Neural progenitor cell (in vitro differentiated cells): ENCODE measurements at regions not wholly inside any gene's neighbourhood (a gene's known extent, or its start where the extent isn't known, plus 50 kb on each side); places are given as distances from the start of the nearest gene placed in this dataset.

Experiments used
- DNase-seq: peaks from one replicate; pipeline ENCODE4 v3.0.0-alpha.2; 2016; ENCODE audit warnings: low spot score
- H2AFZ ChIP-seq: fragments of 200-600 bp; sonication (generic); replicated peaks from 2 replicates; pipeline ENCODE4 v1.6.1; 2016; ENCODE audit warnings: antibody characterized with exemption
- H3F3A ChIP-seq: fragments of 200-600 bp; sonication (generic); 2 replicates; pipeline ENCODE4 v1.6.1; 2016; ENCODE audit warnings: antibody characterized with exemption, low read depth
- H3K27ac ChIP-seq: fragments of 200-600 bp; sonication (generic); 2 replicates; pipeline ENCODE4 v1.5.1; 2016; ENCODE audit warnings: mild to moderate bottlenecking
- H3K27me3 ChIP-seq: fragments of 200-600 bp; sonication (generic); 2 replicates; pipeline ENCODE4 v1.6.1; 2016; ENCODE audit warnings: mild to moderate bottlenecking, moderate library complexity
- H3K36me3 ChIP-seq: fragments of 200-600 bp; sonication (generic); 2 replicates; pipeline ENCODE4 v1.5.1; 2016
- H3K4me1 ChIP-seq: fragments of 200-600 bp; sonication (generic); 2 replicates; pipeline ENCODE4 v1.6.1; 2016; ENCODE audit warnings: mixed run types
- H3K4me2 ChIP-seq: fragments of 200-600 bp; sonication (generic); 2 replicates; pipeline ENCODE4 v1.6.1; 2016
- H3K4me3 ChIP-seq: fragments of 200-600 bp; sonication (generic); 2 replicates; pipeline ENCODE4 v1.5.1; 2016
- H3K79me2 ChIP-seq: fragments of 200-600 bp; sonication (generic); 2 replicates; pipeline ENCODE4 v1.6.1; 2016; ENCODE audit warnings: low read depth
- H3K9ac ChIP-seq: fragments of 200-600 bp; sonication (generic); 2 replicates; pipeline ENCODE4 v1.6.1; 2016
- H3K9me3 ChIP-seq: fragments of 200-600 bp; sonication (generic); 2 replicates; pipeline ENCODE4 v1.5.1; 2016; ENCODE audit warnings: low read depth
- H4K20me1 ChIP-seq: fragments of 200-600 bp; sonication (generic); 2 replicates; pipeline ENCODE4 v1.6.1; 2016; ENCODE audit warnings: low read depth
- H3K27ac Mint-ChIP-seq: 3 replicates; pipeline ENCODE4 v1.8.0; 2021; ENCODE audit warnings: mixed read lengths
- H3K27me3 Mint-ChIP-seq: 2 replicates; pipeline ENCODE4 v1.8.0; 2022; ENCODE audit warnings: low read depth, mild to moderate bottlenecking, inconsistent platforms, moderate library complexity, mixed read lengths; ENCODE audit not compliant: insufficient read depth
- H3K36me3 Mint-ChIP-seq: 3 replicates; pipeline ENCODE4 v1.8.0; 2021; ENCODE audit warnings: mixed read lengths
- H3K4me1 Mint-ChIP-seq: 3 replicates; pipeline ENCODE4 v1.8.0; 2021; ENCODE audit warnings: mixed read lengths
- H3K4me3 Mint-ChIP-seq: 3 replicates; pipeline ENCODE4 v1.8.0; 2021; ENCODE audit warnings: mild to moderate bottlenecking, moderate library complexity, mixed read lengths
- H3K9me3 Mint-ChIP-seq: 3 replicates; pipeline ENCODE4 v1.8.0; 2020; ENCODE audit warnings: mixed read lengths
- CTCF ChIP-seq: fragments of 200-600 bp; sonication (generic); IDR thresholded peaks from 2 replicates; pipeline ENCODE4 v1.5.1; 2017; ENCODE audit warnings: antibody characterized with exemption, mild to moderate bottlenecking
- EZH2 ChIP-seq: fragments of 200-600 bp; sonication (generic); IDR thresholded peaks from 2 replicates; pipeline ENCODE4 v1.6.1; 2017; ENCODE audit warnings: antibody characterized with exemption, mild to moderate bottlenecking, moderate library complexity
- EZH2phosphoT487 ChIP-seq: fragments of 200-600 bp; sonication (generic); IDR thresholded peaks from 2 replicates; pipeline ENCODE4 v1.6.1; 2017; ENCODE audit warnings: antibody characterized with exemption

- no peaks in the 10 kb centered on the region for H3K9me3 Mint-ChIP-seq
- peaks cover 13% of the 10 kb centered on the region for H3K4me1 ChIP-seq
- no peak overlapping the region for H3K27ac ChIP-seq
- no peaks in the 10 kb centered on the region for H3K36me3 ChIP-seq
- peaks cover 30% of the 10 kb centered on the region for H3K4me1 Mint-ChIP-seq
- no peak for TF ChIP-seq CTCF
- TF ChIP-seq EZH2phosphoT487 = no peak
- no peak for TF ChIP-seq EZH2
- H3K9me3 ChIP-seq = no peaks in the 10 kb centered on the region
- no peak overlapping the region for H3K4me3 Mint-ChIP-seq
- peaks cover 15% of the 10 kb centered on the region for H3F3A ChIP-seq
- H3K4me3 ChIP-seq = no peak overlapping the region
- no peaks in the 10 kb centered on the region for H3K79me2 ChIP-seq
- H3K27me3 ChIP-seq = peaks cover 19% of the 10 kb centered on the region
- no peak overlapping the region for H2AFZ ChIP-seq
- no peak for DNase-seq
- no peak overlapping the region for H3K4me2 ChIP-seq
- H3K9ac ChIP-seq = no peak overlapping the region
- no peaks in the 10 kb centered on the region for H4K20me1 ChIP-seq
- H3K27ac Mint-ChIP-seq = no peak overlapping the region
- peaks cover 11% of the 10 kb centered on the region for H3K27me3 Mint-ChIP-seq
- H3K36me3 Mint-ChIP-seq = no peaks in the 10 kb centered on the region
These were observed 119.1 kb downstream of the WT1 start for GRCh38 chr11:32316232-32316631.

DNA sequence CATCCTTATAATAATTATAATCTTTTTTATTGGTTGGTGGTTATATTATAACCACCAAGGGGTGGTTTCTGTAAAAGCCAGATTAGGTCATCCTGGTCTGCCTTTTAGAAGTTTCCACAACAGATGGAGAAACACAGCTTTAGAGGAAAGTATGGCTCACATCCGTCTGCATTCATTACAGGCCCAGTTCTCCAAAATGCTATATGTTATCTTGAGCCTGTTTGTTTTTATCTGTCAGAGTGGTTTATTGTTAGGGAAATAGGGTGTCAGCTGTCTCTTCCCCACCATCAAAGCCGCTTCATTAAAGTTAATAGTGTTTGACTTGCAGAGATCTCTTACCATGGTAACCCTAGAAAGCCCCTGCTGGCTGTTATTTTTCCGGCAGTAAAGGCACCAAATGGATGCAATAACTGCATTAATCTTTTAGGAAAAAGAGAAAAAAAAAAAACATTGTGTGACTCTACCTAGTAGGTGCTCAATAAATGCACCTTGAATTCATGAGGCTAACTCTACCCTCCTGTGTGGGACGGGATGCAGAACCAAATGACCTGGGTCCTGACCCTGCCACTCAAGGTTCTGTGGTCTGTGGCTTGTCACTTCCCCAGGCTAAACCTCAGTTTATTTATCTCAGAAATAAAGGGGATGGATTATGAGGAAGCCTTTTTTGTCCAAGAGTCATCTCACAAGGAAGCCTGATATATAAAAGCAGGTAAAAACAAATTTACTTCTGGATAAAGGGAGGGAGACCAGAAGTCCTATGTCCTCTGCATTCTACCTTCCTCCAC lies 118.3 kb downstream of the WT1 start:
- H3K79me2 ChIP-seq = no peaks in the 10 kb centered on the region
- no peak overlapping the region for H3K4me3 Mint-ChIP-seq
- no peak for DNase-seq
- H4K20me1 ChIP-seq = no peaks in the 10 kb centered on the region
- H2AFZ ChIP-seq = no peak overlapping the region
- H3K27me3 Mint-ChIP-seq = peaks cover 11% of the 10 kb centered on the region
- H3K27me3 ChIP-seq = peaks cover 16% of the 10 kb centered on the region
- H3K9ac ChIP-seq = no peak overlapping the region
- H3K27ac ChIP-seq = no peak overlapping the region
- H3F3A ChIP-seq = peaks cover 15% of the 10 kb centered on the region
- peaks cover 23% of the 10 kb centered on the region for H3K4me1 Mint-ChIP-seq
- no peaks in the 10 kb centered on the region for H3K9me3 ChIP-seq
- H3K4me1 ChIP-seq = peaks cover 13% of the 10 kb centered on the region
- H3K36me3 Mint-ChIP-seq = no peaks in the 10 kb centered on the region
- no peaks in the 10 kb centered on the region for H3K36me3 ChIP-seq
- TF ChIP-seq EZH2phosphoT487 (no peak), CTCF (no peak), EZH2 (no peak)
- H3K27ac Mint-ChIP-seq = no peak overlapping the region
- no peaks in the 10 kb centered on the region for H3K9me3 Mint-ChIP-seq
- no peak overlapping the region for H3K4me3 ChIP-seq
- no peak overlapping the region for H3K4me2 ChIP-seq

DNA sequence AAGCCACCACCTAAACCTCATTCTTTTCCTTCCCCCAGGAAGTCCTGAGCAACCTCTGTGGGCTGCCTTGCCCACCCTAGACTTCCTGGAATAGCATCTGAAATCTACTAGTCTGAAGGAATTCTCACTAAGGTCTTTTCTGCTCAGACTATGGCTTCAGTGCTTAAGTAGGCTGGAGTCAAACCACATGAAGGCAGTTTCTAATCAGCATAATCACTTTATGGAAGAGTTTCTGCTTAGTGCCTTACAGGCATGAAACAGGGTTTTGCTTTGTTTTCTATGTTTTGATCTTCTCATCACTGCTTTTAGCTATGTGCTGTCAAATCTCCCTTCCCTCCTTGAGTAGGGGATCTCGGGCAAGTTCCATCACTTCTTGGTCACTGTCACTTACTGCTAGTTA lies 117.7 kb downstream of the WT1 start:
- H3K4me3 ChIP-seq = no peak overlapping the region
- Mint-ChIP-seq H3K4me3 (no peak overlapping the region), H3K9me3 (no peaks in the 10 kb centered on the region), H3K4me1 (peaks cover 20% of the 10 kb centered on the region), H3K27ac (no peak overlapping the region), H3K27me3 (peaks cover 11% of the 10 kb centered on the region), H3K36me3 (no peaks in the 10 kb centered on the region)
- no peaks in the 10 kb centered on the region for H4K20me1 ChIP-seq
- no peak overlapping the region for H3K4me2 ChIP-seq
- H3K9ac ChIP-seq = no peak overlapping the region
- DNase-seq = no peak
- H2AFZ ChIP-seq = no peak overlapping the region
- no peaks in the 10 kb centered on the region for H3K79me2 ChIP-seq
- no peaks in the 10 kb centered on the region for H3K36me3 ChIP-seq
- H3K4me1 ChIP-seq = peaks cover 13% of the 10 kb centered on the region
- peaks cover 15% of the 10 kb centered on the region for H3F3A ChIP-seq
- TF ChIP-seq CTCF (no peak), EZH2 (no peak), EZH2phosphoT487 (no peak)
- H3K9me3 ChIP-seq = no peaks in the 10 kb centered on the region
- H3K27ac ChIP-seq = no peak overlapping the region
- peaks cover 12% of the 10 kb centered on the region for H3K27me3 ChIP-seq
